ENCODE measurements at regions not wholly inside any gene's neighbourhood (a gene's known extent, or its start where the extent isn't known, plus 50 kb on each side); places are given as distances from the start of the nearest gene placed in this dataset.

GRCh38 chr16:59632276-59632855, 898.2 kb upstream of the GOT2 start:
- TF ChIP-seq, protein P1, sequence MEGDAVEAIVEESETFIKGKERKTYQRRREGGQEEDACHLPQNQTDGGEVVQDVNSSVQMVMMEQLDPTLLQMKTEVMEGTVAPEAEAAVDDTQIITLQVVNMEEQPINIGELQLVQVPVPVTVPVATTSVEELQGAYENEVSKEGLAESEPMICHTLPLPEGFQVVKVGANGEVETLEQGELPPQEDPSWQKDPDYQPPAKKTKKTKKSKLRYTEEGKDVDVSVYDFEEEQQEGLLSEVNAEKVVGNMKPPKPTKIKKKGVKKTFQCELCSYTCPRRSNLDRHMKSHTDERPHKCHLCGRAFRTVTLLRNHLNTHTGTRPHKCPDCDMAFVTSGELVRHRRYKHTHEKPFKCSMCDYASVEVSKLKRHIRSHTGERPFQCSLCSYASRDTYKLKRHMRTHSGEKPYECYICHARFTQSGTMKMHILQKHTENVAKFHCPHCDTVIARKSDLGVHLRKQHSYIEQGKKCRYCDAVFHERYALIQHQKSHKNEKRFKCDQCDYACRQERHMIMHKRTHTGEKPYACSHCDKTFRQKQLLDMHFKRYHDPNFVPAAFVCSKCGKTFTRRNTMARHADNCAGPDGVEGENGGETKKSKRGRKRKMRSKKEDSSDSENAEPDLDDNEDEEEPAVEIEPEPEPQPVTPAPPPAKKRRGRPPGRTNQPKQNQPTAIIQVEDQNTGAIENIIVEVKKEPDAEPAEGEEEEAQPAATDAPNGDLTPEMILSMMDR (IDR thresholded peaks at IDR 0.05 in 4 of 5, conservative IDR thresholded peaks at IDR 0.05 in 1 of 5), result no peak
- TF ChIP-seq POLR2A (IDR thresholded peaks at IDR 0.05), result no peak
